ENCODE measurements at regions not wholly inside any gene's neighbourhood (a gene's known extent, or its start where the extent isn't known, plus 50 kb on each side); places are given as distances from the start of the nearest gene placed in this dataset.

DNA sequence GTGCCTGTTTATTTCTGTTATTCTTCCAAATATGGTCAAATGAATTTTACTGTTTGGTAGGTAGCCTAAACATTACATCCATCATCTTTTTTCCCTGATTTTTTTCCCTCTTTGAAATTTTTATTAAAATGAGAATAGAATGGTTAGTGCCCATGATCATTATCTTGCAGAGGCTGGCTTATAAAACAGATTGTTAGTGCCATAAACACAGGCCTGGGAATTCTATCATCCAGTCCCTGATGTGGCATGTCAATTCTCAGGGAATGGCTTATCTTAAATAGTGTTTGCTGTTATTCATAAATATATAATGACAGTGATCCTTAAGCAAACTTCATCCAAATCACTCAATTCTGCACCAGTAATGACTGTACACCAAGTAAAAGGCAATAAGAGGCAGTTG lies 207.3 kb downstream of the TUSC7 start:
- no peak for TF ChIP-seq CTCF (conservative IDR thresholded peaks at IDR 0.05; ENCODE audit: low read depth, low read length)
- no peak for TF ChIP-seq EZH2 (IDR thresholded peaks at IDR 0.05; ENCODE audit: low read length, unreplicated experiment)

Measured in PC-3 (cell line).